Esophagus squamous epithelium (tissue), 4 donors: ENCODE measurements at regions not wholly inside any gene's neighbourhood (a gene's known extent, or its start where the extent isn't known, plus 50 kb on each side); places are given as distances from the start of the nearest gene placed in this dataset.

Experiments
- POLR2A ChIP-seq, 4 donors: fragments of 450-650 bp; IDR thresholded peaks; one replicate each; pipeline ENCODE4 v1.6.1; 2017; ENCODE audit warnings: antibody characterized with exemption in 4 of 4, mild to moderate bottlenecking in 4 of 4, moderate library complexity in 3 of 4
- TF ChIP-seq, protein P1 (sequence below), 6 experiments: fragments of 450-650 bp in 4 of 6; fragments of 200-600 bp in 2 of 6; sonication (generic) in 2 of 6; IDR thresholded peaks; one replicate each; pipeline ENCODE4 v1.5.1; 2016 to 2019; ENCODE audit warnings: antibody characterized with exemption in 6 of 6, mild to moderate bottlenecking in 4 of 6, moderate library complexity in 4 of 6

DNA sequence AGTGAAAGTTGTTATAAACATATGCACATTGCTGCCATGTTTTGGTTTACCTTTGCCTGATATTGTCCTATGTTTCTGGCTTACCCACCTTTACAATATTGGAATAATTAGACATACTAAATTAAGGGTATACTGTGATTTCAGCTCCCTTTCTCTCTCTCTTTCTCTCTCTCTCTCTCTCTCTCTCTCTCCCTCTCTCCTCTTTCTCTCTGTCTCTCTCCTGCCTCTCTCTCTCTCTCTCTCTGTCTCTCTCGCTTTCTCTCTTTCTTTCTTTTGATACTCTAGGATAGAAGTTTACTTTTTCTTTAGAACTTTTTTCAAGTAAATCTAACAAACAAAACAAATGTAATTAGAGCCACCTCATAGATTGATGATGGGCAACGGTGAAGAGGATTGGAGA is 239.6 kb downstream of the TMEM161B start:
- TF ChIP-seq, protein P1, sequence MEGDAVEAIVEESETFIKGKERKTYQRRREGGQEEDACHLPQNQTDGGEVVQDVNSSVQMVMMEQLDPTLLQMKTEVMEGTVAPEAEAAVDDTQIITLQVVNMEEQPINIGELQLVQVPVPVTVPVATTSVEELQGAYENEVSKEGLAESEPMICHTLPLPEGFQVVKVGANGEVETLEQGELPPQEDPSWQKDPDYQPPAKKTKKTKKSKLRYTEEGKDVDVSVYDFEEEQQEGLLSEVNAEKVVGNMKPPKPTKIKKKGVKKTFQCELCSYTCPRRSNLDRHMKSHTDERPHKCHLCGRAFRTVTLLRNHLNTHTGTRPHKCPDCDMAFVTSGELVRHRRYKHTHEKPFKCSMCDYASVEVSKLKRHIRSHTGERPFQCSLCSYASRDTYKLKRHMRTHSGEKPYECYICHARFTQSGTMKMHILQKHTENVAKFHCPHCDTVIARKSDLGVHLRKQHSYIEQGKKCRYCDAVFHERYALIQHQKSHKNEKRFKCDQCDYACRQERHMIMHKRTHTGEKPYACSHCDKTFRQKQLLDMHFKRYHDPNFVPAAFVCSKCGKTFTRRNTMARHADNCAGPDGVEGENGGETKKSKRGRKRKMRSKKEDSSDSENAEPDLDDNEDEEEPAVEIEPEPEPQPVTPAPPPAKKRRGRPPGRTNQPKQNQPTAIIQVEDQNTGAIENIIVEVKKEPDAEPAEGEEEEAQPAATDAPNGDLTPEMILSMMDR (IDR thresholded peaks at IDR 0.05), result no peak
- TF ChIP-seq POLR2A (IDR thresholded peaks at IDR 0.05), result no peak
